A549 (cell line): ENCODE measurements at regions not wholly inside any gene's neighbourhood (a gene's known extent, or its start where the extent isn't known, plus 50 kb on each side); places are given as distances from the start of the nearest gene placed in this dataset.

ENCODE experiments used
- ATAC-seq, 2 experiments: fragments of 200-7000 bp in 1 of 2; fragments of >200 bp in 1 of 2; cut with Nextera tagmentation in 1 of 2; cut with Tn5 transposase in 1 of 2; 3 replicates each; pipeline versions ENCODE4 v1.8.0 to v1.9.1; 2018 to 2020; ENCODE audit warnings: mild to moderate bottlenecking in 1 of 2, moderate library complexity in 1 of 2
- CTCF ChIA-PET: fragments of 300-600 bp; sonication (Branson Sonifier 250); formaldehyde crosslinking; extraction: SDS; loops from one replicate; lab custom pipeline; 2021; ENCODE audit warnings: antibody characterized with exemption, inconsistent platforms; lab: Yijun Ruan, JAX
- POLR2A ChIA-PET: fragments of 350-600 bp; formaldehyde crosslinking; extraction: SDS; loops from one replicate; lab custom pipeline; 2021; ENCODE audit warnings: antibody characterized with exemption, inconsistent platforms; lab: Yijun Ruan, JAX
- DNase-seq, 2 experiments: peaks; one replicate each; pipeline versions ENCODE4 v3.0.0 to v3.0.0-alpha.2; 2011 to 2016; ENCODE audit warnings: low read depth in 1 of 2, low spot score in 1 of 2
- FAIRE-seq: peaks from 2 replicates; lab custom pipeline; 2011; peaks lifted over from hg19 to GRCh38; lab: Jason Lieb, UNC
- H3K27ac ChIP-seq, 2 experiments: fragments of >200 bp; sonication (Bioruptor Twin); formaldehyde crosslinking; 3 replicates each; pipeline ENCODE4 v1.5.1; 2016 to 2017
- H3K4me1 ChIP-seq: fragments of >200 bp; sonication (Bioruptor Twin); formaldehyde crosslinking; 3 replicates; pipeline ENCODE4 v1.6.1; 2016
- H3K4me2 ChIP-seq: fragments of >200 bp; sonication (Bioruptor Twin); formaldehyde crosslinking; 3 replicates; pipeline ENCODE4 v1.6.1; 2016
- H3K4me3 ChIP-seq: fragments of >200 bp; sonication (Bioruptor Twin); formaldehyde crosslinking; 3 replicates; pipeline ENCODE4 v1.5.1; 2016
- H3K9me3 ChIP-seq: fragments of >200 bp; sonication (Bioruptor Twin); formaldehyde crosslinking; 3 replicates; pipeline ENCODE4 v1.6.1; 2016
- BHLHE40 ChIP-seq: IDR thresholded peaks from 2 replicates; pipeline ENCODE4 v1.6.1; 2012; ENCODE audit warnings: low read depth, low read length, inconsistent platforms
- CBX8 ChIP-seq: fragments of 200-600 bp; sonication (generic); IDR thresholded peaks from 2 replicates; pipeline ENCODE4 v1.6.1; 2016
- CHD2 ChIP-seq: fragments of 150-350 bp; IDR thresholded peaks from 2 replicates; pipeline ENCODE4 v1.6.1; 2014; ENCODE audit warnings: low read length; ENCODE audit not compliant: partially characterized antibody
- EHMT2 ChIP-seq: fragments of 200-600 bp; sonication (generic); IDR thresholded peaks from 2 replicates; pipeline ENCODE4 v1.6.1; 2016; ENCODE audit warnings: antibody characterized with exemption, low read depth, mild to moderate bottlenecking, moderate library complexity
- ESRRA ChIP-seq: fragments of 150-350 bp; IDR thresholded peaks from 2 replicates; pipeline ENCODE4 v1.6.1; 2014; ENCODE audit warnings: mild to moderate bottlenecking, low read length, borderline replicate concordance
- GATA3 ChIP-seq: IDR thresholded peaks from 2 replicates; pipeline ENCODE4 v1.6.1; 2012; ENCODE audit warnings: borderline replicate concordance
- HOXA7 ChIP-seq: fragments of 250-450 bp; sonication (Bioruptor Pico); IDR thresholded peaks from 2 replicates; pipeline ENCODE4 v1.5.0; 2020; ENCODE audit warnings: mild to moderate bottlenecking, moderate library complexity
- JUN ChIP-seq, 2 experiments: fragments of >200 bp; sonication (Bioruptor Twin); formaldehyde crosslinking; IDR thresholded peaks; 2 replicates in 1 of 2; 3 replicates in 1 of 2; pipeline ENCODE4 v1.6.1; 2016 to 2017
- KDM1A ChIP-seq: fragments of 200-600 bp; sonication (generic); IDR thresholded peaks from 2 replicates; pipeline ENCODE4 v1.6.1; 2016; ENCODE audit warnings: low read depth, mild to moderate bottlenecking
- KDM5A ChIP-seq: fragments of 200-600 bp; sonication (generic); IDR thresholded peaks from 2 replicates; pipeline ENCODE4 v1.6.1; 2016; ENCODE audit warnings: antibody characterized with exemption, mild to moderate bottlenecking
- MAFK ChIP-seq: fragments of 450-650 bp; IDR thresholded peaks from 2 replicates; pipeline ENCODE4 v1.6.1; 2014; ENCODE audit not compliant: partially characterized antibody
- NPAS2 ChIP-seq: fragments of 250-450 bp; sonication (Bioruptor Pico); IDR thresholded peaks from 2 replicates; pipeline ENCODE4 v1.8.0; 2022; ENCODE audit warnings: mild to moderate bottlenecking, moderate library complexity, borderline replicate concordance
- NR3C1 ChIP-seq: fragments of >200 bp; sonication (Bioruptor Twin); formaldehyde crosslinking; IDR thresholded peaks from 3 replicates; pipeline ENCODE4 v1.6.1; 2017
- POLR2A ChIP-seq: IDR thresholded peaks from 2 replicates; pipeline ENCODE4 v1.6.1; 2012; ENCODE audit warnings: mild to moderate bottlenecking, low read length
- POLR2AphosphoS2 ChIP-seq: conservative IDR thresholded peaks from 2 replicates; pipeline ENCODE4 v1.6.1; 2012; ENCODE audit warnings: low read length, improper control_type of control experiment, inconsistent platforms
- RAD21 ChIP-seq, 2 experiments: fragments of >200 bp in 1 of 2; sonication (Bioruptor Twin) in 1 of 2; formaldehyde crosslinking in 1 of 2; IDR thresholded peaks in 1 of 2; conservative IDR thresholded peaks in 1 of 2; 2 replicates in 1 of 2; 3 replicates in 1 of 2; pipeline ENCODE4 v1.6.1; 2012 to 2018; ENCODE audit warnings: inconsistent platforms in 1 of 2
- RCOR1 ChIP-seq: fragments of 150-350 bp; IDR thresholded peaks from 2 replicates; pipeline ENCODE4 v1.6.1; 2014; ENCODE audit warnings: antibody characterized with exemption, low read length, low read depth
- TP53 ChIP-seq: fragments of 250-450 bp; sonication (Bioruptor Pico); IDR thresholded peaks from 2 replicates; pipeline ENCODE4 v1.5.0; 2021; ENCODE audit warnings: mild to moderate bottlenecking, moderate library complexity
- ZFP36 ChIP-seq: fragments of 450-650 bp; IDR thresholded peaks from 2 replicates; pipeline ENCODE4 v1.6.1; 2014; ENCODE audit warnings: borderline replicate concordance; ENCODE audit not compliant: partially characterized antibody
- ZNF302 ChIP-seq: fragments of 250-450 bp; sonication (Bioruptor Pico); IDR thresholded peaks from 2 replicates; pipeline ENCODE4 v1.9.0; 2021; ENCODE audit warnings: inconsistent platforms, mild to moderate bottlenecking, moderate library complexity
- ZSCAN20 ChIP-seq: fragments of 250-450 bp; sonication (Bioruptor Pico); IDR thresholded peaks from 2 replicates; pipeline ENCODE4 v1.8.0; 2022; ENCODE audit warnings: mild to moderate bottlenecking, moderate library complexity
- WGBS: methylation state at CpG from one replicate; pipeline ENCODE4 v1.1.6; 2017; ENCODE audit errors: missing lambda C conversion rate; 5-methylcytosine and 5-hydroxymethylcytosine counted together
- TF ChIP-seq, protein P1 (sequence below): fragments of 150-350 bp; IDR thresholded peaks from 2 replicates; pipeline ENCODE4 v1.6.1; 2014; ENCODE audit warnings: low read depth, mild to moderate bottlenecking, low read length
- TF ChIP-seq, protein P2 (sequence below): fragments of 450-650 bp; IDR thresholded peaks from 2 replicates; pipeline ENCODE4 v1.6.1; 2014; ENCODE audit warnings: antibody characterized with exemption
- TF ChIP-seq, protein P3 (sequence below): fragments of 200-600 bp; sonication (generic); IDR thresholded peaks from 2 replicates; pipeline ENCODE4 v1.6.1; 2016; ENCODE audit warnings: antibody characterized with exemption, mild to moderate bottlenecking, moderate library complexity
- TF ChIP-seq, protein P4 (sequence below): fragments of 250-450 bp; sonication (Bioruptor Pico); IDR thresholded peaks from 2 replicates; pipeline ENCODE4 v1.5.0; 2021; ENCODE audit warnings: mild to moderate bottlenecking, moderate library complexity, borderline replicate concordance
- TF ChIP-seq, protein P5 (sequence below): IDR thresholded peaks from 2 replicates; pipeline ENCODE4 v1.6.1; 2012; ENCODE audit warnings: low read depth, borderline replicate concordance
- TF ChIP-seq, protein P6 (sequence below): fragments of >200 bp; sonication (Bioruptor Twin); formaldehyde crosslinking; IDR thresholded peaks from 3 replicates; pipeline ENCODE4 v1.5.1; 2016

DNA sequence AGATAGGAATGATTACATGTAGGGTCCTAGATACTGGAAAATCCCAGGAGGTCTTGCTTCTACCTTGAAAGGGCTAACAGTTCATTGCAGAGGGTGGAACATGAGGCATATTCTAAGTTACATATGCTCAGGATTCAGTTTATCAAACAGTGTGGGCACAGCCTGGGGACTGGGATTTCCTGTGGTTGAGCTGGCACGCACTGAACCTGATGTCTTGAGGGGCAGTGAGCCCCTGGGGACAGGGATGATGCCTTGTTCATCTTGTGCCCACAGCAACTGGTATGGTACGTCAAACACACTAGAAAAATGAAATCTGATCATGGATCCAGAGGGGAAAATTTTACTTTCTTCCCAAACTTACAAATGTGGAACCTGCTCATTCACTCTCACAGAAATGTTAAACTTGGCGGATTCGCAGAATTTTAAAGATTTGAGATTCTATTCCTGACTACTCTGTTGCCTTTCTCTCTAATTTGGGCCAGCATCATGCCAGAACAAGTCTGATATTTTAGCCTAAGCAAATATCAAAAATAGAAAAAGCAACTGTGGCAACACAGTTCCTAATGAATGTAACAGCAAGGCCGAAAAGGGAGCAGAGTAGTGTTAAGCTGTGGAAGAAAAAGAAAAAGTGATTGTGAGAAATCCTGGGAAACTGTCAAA, 68.2 kb upstream of the COL24A1 start:
- H3K4me3 ChIP-seq: no peak overlapping the region
- ChIA-PET CTCF (no interaction called here), POLR2A (no interaction called here)
- DNase-seq: no peak
- no peak overlapping the region for H3K27ac ChIP-seq
- WGBS: 58% methylated on average over 5 of the region's 5 CpGs
- ATAC-seq: no peak
- TF ChIP-seq GATA3: no peak
- TF ChIP-seq POLR2AphosphoS2: no peak
- TF ChIP-seq RCOR1: no peak
- TF ChIP-seq, protein P1, sequence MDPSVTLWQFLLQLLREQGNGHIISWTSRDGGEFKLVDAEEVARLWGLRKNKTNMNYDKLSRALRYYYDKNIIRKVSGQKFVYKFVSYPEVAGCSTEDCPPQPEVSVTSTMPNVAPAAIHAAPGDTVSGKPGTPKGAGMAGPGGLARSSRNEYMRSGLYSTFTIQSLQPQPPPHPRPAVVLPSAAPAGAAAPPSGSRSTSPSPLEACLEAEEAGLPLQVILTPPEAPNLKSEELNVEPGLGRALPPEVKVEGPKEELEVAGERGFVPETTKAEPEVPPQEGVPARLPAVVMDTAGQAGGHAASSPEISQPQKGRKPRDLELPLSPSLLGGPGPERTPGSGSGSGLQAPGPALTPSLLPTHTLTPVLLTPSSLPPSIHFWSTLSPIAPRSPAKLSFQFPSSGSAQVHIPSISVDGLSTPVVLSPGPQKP: no peak
- TF ChIP-seq BHLHE40: no peak
- no peak for TF ChIP-seq JUN (IDR thresholded peaks at IDR 0.05)
- TF ChIP-seq ZFP36: no peak
- TF ChIP-seq, protein P2, sequence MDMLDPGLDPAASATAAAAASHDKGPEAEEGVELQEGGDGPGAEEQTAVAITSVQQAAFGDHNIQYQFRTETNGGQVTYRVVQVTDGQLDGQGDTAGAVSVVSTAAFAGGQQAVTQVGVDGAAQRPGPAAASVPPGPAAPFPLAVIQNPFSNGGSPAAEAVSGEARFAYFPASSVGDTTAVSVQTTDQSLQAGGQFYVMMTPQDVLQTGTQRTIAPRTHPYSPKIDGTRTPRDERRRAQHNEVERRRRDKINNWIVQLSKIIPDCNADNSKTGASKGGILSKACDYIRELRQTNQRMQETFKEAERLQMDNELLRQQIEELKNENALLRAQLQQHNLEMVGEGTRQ: no peak
- TF ChIP-seq ZSCAN20 (CRISPR knock-in tag): no peak
- TF ChIP-seq, protein P3, sequence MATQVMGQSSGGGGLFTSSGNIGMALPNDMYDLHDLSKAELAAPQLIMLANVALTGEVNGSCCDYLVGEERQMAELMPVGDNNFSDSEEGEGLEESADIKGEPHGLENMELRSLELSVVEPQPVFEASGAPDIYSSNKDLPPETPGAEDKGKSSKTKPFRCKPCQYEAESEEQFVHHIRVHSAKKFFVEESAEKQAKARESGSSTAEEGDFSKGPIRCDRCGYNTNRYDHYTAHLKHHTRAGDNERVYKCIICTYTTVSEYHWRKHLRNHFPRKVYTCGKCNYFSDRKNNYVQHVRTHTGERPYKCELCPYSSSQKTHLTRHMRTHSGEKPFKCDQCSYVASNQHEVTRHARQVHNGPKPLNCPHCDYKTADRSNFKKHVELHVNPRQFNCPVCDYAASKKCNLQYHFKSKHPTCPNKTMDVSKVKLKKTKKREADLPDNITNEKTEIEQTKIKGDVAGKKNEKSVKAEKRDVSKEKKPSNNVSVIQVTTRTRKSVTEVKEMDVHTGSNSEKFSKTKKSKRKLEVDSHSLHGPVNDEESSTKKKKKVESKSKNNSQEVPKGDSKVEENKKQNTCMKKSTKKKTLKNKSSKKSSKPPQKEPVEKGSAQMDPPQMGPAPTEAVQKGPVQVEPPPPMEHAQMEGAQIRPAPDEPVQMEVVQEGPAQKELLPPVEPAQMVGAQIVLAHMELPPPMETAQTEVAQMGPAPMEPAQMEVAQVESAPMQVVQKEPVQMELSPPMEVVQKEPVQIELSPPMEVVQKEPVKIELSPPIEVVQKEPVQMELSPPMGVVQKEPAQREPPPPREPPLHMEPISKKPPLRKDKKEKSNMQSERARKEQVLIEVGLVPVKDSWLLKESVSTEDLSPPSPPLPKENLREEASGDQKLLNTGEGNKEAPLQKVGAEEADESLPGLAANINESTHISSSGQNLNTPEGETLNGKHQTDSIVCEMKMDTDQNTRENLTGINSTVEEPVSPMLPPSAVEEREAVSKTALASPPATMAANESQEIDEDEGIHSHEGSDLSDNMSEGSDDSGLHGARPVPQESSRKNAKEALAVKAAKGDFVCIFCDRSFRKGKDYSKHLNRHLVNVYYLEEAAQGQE: no peak
- no peaks in the 10 kb centered on the region for H3K4me1 ChIP-seq
- H3K9me3 ChIP-seq: no peaks in the 10 kb centered on the region
- no peak overlapping the region for H3K4me2 ChIP-seq
- FAIRE-seq: no peak

DNA sequence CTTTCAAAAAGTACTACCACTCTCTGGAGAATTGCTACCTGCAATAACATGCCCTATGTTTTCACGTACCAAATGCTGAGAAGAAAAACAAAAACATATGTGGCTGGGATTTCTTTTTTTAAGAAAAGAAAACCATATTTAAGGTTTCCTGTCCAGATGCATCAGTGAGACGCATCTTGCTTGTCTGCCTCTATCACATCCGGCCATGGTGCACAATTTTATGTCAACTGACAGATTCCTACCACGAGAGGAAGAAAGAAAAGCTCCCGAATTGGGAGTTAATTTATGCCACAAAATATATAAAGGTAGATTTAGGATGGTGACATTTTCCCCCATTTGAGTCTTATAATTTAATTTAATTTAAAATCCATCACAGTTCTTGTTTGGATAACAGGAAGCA, 62.3 kb upstream of the COL24A1 start:
- Histone ChIP-seq H3K4me3 (no peak overlapping the region), H3K27ac (no peak overlapping the region), H3K4me1 (no peaks in the 10 kb centered on the region), H3K4me2 (no peak overlapping the region), H3K9me3 (no peaks in the 10 kb centered on the region)
- FAIRE-seq (no peak), ATAC-seq (no peak), DNase-seq (no peak)
- WGBS: 50% methylated on average over 5 of the region's 5 CpGs
- POLR2A ChIA-PET: no interaction called here
- CTCF ChIA-PET: no interaction called here
- TF ChIP-seq, protein P4, sequence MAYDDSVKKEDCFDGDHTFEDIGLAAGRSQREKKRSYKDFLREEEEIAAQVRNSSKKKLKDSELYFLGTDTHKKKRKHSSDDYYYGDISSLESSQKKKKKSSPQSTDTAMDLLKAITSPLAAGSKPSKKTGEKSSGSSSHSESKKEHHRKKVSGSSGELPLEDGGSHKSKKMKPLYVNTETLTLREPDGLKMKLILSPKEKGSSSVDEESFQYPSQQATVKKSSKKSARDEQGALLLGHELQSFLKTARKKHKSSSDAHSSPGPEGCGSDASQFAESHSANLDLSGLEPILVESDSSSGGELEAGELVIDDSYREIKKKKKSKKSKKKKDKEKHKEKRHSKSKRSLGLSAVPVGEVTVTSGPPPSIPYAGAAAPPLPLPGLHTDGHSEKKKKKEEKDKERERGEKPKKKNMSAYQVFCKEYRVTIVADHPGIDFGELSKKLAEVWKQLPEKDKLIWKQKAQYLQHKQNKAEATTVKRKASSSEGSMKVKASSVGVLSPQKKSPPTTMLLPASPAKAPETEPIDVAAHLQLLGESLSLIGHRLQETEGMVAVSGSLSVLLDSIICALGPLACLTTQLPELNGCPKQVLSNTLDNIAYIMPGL: no peak
- TF ChIP-seq, protein P5, sequence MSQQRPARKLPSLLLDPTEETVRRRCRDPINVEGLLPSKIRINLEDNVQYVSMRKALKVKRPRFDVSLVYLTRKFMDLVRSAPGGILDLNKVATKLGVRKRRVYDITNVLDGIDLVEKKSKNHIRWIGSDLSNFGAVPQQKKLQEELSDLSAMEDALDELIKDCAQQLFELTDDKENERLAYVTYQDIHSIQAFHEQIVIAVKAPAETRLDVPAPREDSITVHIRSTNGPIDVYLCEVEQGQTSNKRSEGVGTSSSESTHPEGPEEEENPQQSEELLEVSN: no peak
- TF ChIP-seq HOXA7 (CRISPR knock-in tag) (no peak), MAFK (no peak), POLR2A (no peak), EHMT2 (no peak), KDM5A (no peak), KDM1A (no peak), NPAS2 (CRISPR knock-in tag) (no peak), RAD21 (conservative IDR thresholded peaks at IDR 0.05 in 1 of 2, IDR thresholded peaks at IDR 0.05 in 1 of 2) (no peak), CHD2 (no peak), TP53 (CRISPR knock-in tag) (no peak), NR3C1 (no peak), ZNF302 (no peak), ESRRA (no peak), CBX8 (no peak), POLR2AphosphoS2 (no peak)
- TF ChIP-seq, protein P6, sequence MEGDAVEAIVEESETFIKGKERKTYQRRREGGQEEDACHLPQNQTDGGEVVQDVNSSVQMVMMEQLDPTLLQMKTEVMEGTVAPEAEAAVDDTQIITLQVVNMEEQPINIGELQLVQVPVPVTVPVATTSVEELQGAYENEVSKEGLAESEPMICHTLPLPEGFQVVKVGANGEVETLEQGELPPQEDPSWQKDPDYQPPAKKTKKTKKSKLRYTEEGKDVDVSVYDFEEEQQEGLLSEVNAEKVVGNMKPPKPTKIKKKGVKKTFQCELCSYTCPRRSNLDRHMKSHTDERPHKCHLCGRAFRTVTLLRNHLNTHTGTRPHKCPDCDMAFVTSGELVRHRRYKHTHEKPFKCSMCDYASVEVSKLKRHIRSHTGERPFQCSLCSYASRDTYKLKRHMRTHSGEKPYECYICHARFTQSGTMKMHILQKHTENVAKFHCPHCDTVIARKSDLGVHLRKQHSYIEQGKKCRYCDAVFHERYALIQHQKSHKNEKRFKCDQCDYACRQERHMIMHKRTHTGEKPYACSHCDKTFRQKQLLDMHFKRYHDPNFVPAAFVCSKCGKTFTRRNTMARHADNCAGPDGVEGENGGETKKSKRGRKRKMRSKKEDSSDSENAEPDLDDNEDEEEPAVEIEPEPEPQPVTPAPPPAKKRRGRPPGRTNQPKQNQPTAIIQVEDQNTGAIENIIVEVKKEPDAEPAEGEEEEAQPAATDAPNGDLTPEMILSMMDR: no peak
- TF ChIP-seq, protein P1: no peak
